ENCODE measurements at regions not wholly inside any gene's neighbourhood (a gene's known extent, or its start where the extent isn't known, plus 50 kb on each side); places are given as distances from the start of the nearest gene placed in this dataset.

DNA sequence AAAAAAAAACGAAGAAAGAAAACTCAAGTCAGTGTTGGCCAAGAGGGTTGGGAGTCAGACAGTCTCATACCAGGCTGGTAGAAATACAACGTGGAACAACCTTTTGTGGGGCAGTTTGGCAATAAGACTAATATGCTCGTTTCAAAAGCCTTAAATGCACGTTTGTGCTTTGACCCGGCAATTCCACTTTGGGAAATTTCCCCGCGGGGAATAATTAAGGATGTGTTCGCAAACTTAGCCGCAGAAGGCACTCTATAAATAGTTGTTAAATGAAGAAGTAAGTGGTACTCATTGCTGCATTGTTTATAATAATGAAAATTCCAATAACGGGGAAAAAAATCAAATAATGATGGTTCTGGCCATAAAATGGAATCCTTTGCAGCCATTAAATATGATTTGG, 664.8 kb upstream of the EEF2KMT start:
- H3K79me2 ChIP-seq (ENCODE audit: low read length) = no peaks in the 10 kb centered on the region
- no peaks in the 10 kb centered on the region for H3K4me1 ChIP-seq (ENCODE audit: low read length)
- H3K4me2 ChIP-seq (ENCODE audit: low read length) = no peak overlapping the region
- no peaks in the 10 kb centered on the region for H3K36me3 ChIP-seq (replicated peaks; ENCODE audit: low read depth, low read length)
- no peaks in the 10 kb centered on the region for H3K27me3 ChIP-seq (ENCODE audit: low read depth, low read length)
- no peak overlapping the region for H3K9ac ChIP-seq (ENCODE audit: low read length)
- H4K20me1 ChIP-seq (ENCODE audit: insufficient read depth, low read length) = no peaks in the 10 kb centered on the region
- TF ChIP-seq, protein P1, sequence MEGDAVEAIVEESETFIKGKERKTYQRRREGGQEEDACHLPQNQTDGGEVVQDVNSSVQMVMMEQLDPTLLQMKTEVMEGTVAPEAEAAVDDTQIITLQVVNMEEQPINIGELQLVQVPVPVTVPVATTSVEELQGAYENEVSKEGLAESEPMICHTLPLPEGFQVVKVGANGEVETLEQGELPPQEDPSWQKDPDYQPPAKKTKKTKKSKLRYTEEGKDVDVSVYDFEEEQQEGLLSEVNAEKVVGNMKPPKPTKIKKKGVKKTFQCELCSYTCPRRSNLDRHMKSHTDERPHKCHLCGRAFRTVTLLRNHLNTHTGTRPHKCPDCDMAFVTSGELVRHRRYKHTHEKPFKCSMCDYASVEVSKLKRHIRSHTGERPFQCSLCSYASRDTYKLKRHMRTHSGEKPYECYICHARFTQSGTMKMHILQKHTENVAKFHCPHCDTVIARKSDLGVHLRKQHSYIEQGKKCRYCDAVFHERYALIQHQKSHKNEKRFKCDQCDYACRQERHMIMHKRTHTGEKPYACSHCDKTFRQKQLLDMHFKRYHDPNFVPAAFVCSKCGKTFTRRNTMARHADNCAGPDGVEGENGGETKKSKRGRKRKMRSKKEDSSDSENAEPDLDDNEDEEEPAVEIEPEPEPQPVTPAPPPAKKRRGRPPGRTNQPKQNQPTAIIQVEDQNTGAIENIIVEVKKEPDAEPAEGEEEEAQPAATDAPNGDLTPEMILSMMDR (IDR thresholded peaks at IDR 0.05; ENCODE audit: low read depth, low read length) = no peak
- no peak for TF ChIP-seq EZH2phosphoT487 (IDR thresholded peaks at IDR 0.05; ENCODE audit: low read depth)
- no peaks in the 10 kb centered on the region for H3K9me3 ChIP-seq (ENCODE audit: insufficient read depth, low read length)
- H3K4me3 ChIP-seq (ENCODE audit: low read length) = no peak overlapping the region
- H2AFZ ChIP-seq (ENCODE audit: low read depth, low read length) = no peak overlapping the region
- no peak overlapping the region for H3K27ac ChIP-seq (ENCODE audit: low read length)

DNA sequence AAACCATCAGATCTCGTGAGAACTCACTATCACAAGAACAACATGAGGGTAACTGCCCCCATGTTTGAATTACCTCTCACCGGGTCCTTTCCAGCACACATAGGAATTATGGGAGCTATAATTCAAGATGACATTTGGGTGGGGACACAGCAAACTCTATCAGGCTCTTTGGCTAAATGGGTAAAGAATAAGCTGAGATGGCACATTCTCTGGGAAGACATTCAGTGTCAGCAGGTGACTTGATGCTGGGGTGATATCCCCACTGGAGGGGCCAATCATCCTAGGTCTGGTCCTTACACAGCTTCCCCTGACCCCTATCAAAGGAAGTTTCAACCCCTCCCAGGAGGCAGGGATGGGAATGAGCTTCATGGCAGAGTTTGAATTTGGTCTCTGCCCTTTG, 664.0 kb upstream of the EEF2KMT start:
- H3K4me2 ChIP-seq (ENCODE audit: low read length) = no peak overlapping the region
- H3K79me2 ChIP-seq (ENCODE audit: low read length) = no peaks in the 10 kb centered on the region
- no peak overlapping the region for H2AFZ ChIP-seq (ENCODE audit: low read depth, low read length)
- no peaks in the 10 kb centered on the region for H3K4me1 ChIP-seq (ENCODE audit: low read length)
- H3K36me3 ChIP-seq (replicated peaks; ENCODE audit: low read depth, low read length) = no peaks in the 10 kb centered on the region
- H3K9me3 ChIP-seq (ENCODE audit: insufficient read depth, low read length) = no peaks in the 10 kb centered on the region
- H4K20me1 ChIP-seq (ENCODE audit: insufficient read depth, low read length) = no peaks in the 10 kb centered on the region
- no peak overlapping the region for H3K9ac ChIP-seq (ENCODE audit: low read length)
- no peaks in the 10 kb centered on the region for H3K27me3 ChIP-seq (ENCODE audit: low read depth, low read length)
- H3K4me3 ChIP-seq (ENCODE audit: low read length) = no peak overlapping the region
- no peak for TF ChIP-seq EZH2phosphoT487 (IDR thresholded peaks at IDR 0.05; ENCODE audit: low read depth)
- TF ChIP-seq, protein P1 (IDR thresholded peaks at IDR 0.05; ENCODE audit: low read depth, low read length) = no peak
- H3K27ac ChIP-seq (ENCODE audit: low read length) = no peak overlapping the region

DNA sequence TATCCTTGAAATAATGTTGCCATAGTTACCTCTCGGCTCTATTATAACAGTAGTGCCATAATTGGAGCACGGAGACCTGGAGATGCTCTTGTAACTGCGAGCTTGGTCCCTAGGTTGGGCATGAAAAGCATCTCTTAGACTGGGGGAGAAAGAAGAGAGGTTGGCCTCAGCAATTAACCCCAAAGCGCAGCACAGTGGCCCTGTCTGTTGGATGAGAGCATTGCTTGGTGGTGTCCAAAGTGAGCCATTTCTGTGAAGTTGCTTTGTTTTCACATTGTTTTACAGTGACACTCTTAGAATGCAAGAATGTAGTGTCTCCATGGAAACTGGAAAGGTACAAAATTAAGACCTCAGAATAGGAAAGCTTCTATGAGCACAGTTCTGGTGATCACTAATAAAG, 660.7 kb upstream of the EEF2KMT start:
- Histone ChIP-seq H3K4me3 (ENCODE audit: low read length) (no peak overlapping the region), H4K20me1 (ENCODE audit: insufficient read depth, low read length) (no peaks in the 10 kb centered on the region), H3K79me2 (ENCODE audit: low read length) (no peaks in the 10 kb centered on the region), H3K4me1 (ENCODE audit: low read length) (no peaks in the 10 kb centered on the region), H2AFZ (ENCODE audit: low read depth, low read length) (no peak overlapping the region), H3K27ac (ENCODE audit: low read length) (no peak overlapping the region), H3K9ac (ENCODE audit: low read length) (no peak overlapping the region), H3K36me3 (replicated peaks; ENCODE audit: low read depth, low read length) (no peaks in the 10 kb centered on the region), H3K9me3 (ENCODE audit: insufficient read depth, low read length) (no peaks in the 10 kb centered on the region), H3K27me3 (ENCODE audit: low read depth, low read length) (no peaks in the 10 kb centered on the region), H3K4me2 (ENCODE audit: low read length) (no peak overlapping the region)
- TF ChIP-seq EZH2phosphoT487 (IDR thresholded peaks at IDR 0.05; ENCODE audit: low read depth) = no peak
- TF ChIP-seq, protein P1 (IDR thresholded peaks at IDR 0.05; ENCODE audit: low read depth, low read length) = no peak

DNA sequence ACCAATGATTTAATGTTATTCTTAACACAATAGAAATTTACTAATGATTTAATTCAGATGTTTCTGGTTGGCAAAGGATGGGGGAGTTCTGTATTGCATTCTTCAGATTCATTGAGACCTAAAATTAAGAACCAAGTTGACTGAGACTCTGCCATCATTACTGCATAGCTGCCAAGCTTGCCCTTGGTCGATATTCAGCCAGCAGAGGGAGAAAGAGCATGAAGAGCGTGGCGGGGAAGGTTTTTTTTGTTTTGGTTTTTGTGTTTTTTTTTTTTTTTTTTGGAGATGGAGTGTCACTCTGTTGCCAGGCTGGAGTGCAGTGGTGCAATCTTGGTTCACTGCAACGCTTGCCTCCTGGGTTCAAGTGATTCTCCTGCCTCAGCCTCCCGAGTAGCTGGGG, 659.4 kb upstream of the EEF2KMT start:
- TF ChIP-seq, protein P1 (IDR thresholded peaks at IDR 0.05; ENCODE audit: low read depth, low read length) = no peak
- no peak for TF ChIP-seq EZH2phosphoT487 (IDR thresholded peaks at IDR 0.05; ENCODE audit: low read depth)
- Histone ChIP-seq H3K27ac (ENCODE audit: low read length) (no peak overlapping the region), H3K4me2 (ENCODE audit: low read length) (no peak overlapping the region), H2AFZ (ENCODE audit: low read depth, low read length) (no peak overlapping the region), H3K79me2 (ENCODE audit: low read length) (no peaks in the 10 kb centered on the region), H4K20me1 (ENCODE audit: insufficient read depth, low read length) (no peaks in the 10 kb centered on the region), H3K4me1 (ENCODE audit: low read length) (no peaks in the 10 kb centered on the region), H3K9me3 (ENCODE audit: insufficient read depth, low read length) (no peaks in the 10 kb centered on the region), H3K36me3 (replicated peaks; ENCODE audit: low read depth, low read length) (no peaks in the 10 kb centered on the region), H3K4me3 (ENCODE audit: low read length) (no peak overlapping the region), H3K27me3 (ENCODE audit: low read depth, low read length) (no peaks in the 10 kb centered on the region), H3K9ac (ENCODE audit: low read length) (no peak overlapping the region)
